HepG2 (cell line): ENCODE measurements at regions not wholly inside any gene's neighbourhood (a gene's known extent, or its start where the extent isn't known, plus 50 kb on each side); places are given as distances from the start of the nearest gene placed in this dataset.

Experiments
- ATF3 ChIP-seq: sonication (generic); formaldehyde crosslinking; IDR thresholded peaks from 2 replicates; pipeline ENCODE4 v1.4.0; 2020; ENCODE audit warnings: missing genetic modification reagents
- DNMT1 ChIP-seq: sonication (generic); formaldehyde crosslinking; IDR thresholded peaks from 2 replicates; pipeline ENCODE4 v1.5.1; 2020; ENCODE audit warnings: mild to moderate bottlenecking, missing genetic modification reagents
- EED ChIP-seq: sonication (generic); formaldehyde crosslinking; IDR thresholded peaks from 2 replicates; pipeline ENCODE4 v1.5.0; 2020; ENCODE audit warnings: mild to moderate bottlenecking, missing genetic modification reagents
- FOXM1 ChIP-seq: sonication (generic); formaldehyde crosslinking; IDR thresholded peaks from 2 replicates; pipeline ENCODE4 v1.5.0; 2020; ENCODE audit warnings: missing genetic modification reagents
- NFRKB ChIP-seq: fragments of 450-650 bp; IDR thresholded peaks from 2 replicates; pipeline ENCODE4 v1.6.1; 2017
- NR2F1 ChIP-seq, 2 experiments: fragments of 450-650 bp in 1 of 2; formaldehyde crosslinking in 1 of 2; IDR thresholded peaks; 2 replicates each; pipeline versions ENCODE4 v1.5.0 to v1.6.1; 2016 to 2020; ENCODE audit warnings: mild to moderate bottlenecking in 1 of 2, missing compliant biosample characterization in 1 of 2, missing genetic modification reagents in 1 of 2, moderate library complexity in 1 of 2
- NR3C1 ChIP-seq: sonication (generic); formaldehyde crosslinking; IDR thresholded peaks from 2 replicates; pipeline ENCODE4 v1.4.0; 2020; ENCODE audit warnings: missing genetic modification reagents
- PHF8 ChIP-seq: sonication (generic); formaldehyde crosslinking; IDR thresholded peaks from 2 replicates; pipeline ENCODE4 v1.5.0; 2020; ENCODE audit warnings: missing genetic modification reagents
- POLR2G ChIP-seq: fragments of 200-400 bp; formaldehyde crosslinking; IDR thresholded peaks from 2 replicates; pipeline ENCODE4 v1.6.1; 2018; ENCODE audit warnings: mild to moderate bottlenecking, low read depth, low read length, moderate library complexity
- TF ChIP-seq, protein P1 (sequence below): sonication (generic); formaldehyde crosslinking; IDR thresholded peaks from 2 replicates; pipeline ENCODE4 v1.4.0; 2020; ENCODE audit warnings: missing genetic modification reagents

DNA sequence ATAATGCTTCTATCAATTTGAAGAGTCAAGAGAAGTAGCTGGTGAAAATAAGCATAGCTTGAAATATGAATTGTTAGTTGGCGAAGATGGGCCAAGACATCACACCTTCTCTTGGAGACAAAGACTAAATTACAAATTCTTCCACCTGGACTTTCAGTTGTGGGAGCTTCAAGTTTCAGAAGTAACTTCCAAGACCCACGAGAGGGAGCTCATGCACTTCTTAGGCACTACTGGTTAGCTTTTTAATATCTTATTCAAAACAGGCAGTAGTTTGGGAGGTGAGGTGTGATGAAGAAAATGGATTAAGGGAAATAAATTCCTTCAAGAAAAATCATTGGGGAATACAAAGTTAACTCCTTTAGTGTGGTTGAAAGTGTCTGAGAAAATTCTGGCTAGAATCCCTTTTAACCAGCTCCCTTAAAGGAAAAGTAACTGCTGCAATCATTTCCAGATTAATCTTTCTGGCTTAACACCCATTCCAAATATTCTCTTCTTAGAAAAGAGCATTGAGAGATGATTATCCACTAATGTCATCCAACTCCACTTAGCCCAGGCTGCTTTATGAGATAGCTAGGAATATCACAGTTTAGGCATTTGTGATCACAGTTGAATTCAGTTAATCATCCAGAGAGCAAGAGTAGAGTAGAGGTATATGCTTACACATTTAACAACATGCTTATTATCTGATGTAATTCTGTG is 139.5 kb upstream of the DMRTA1 start:
- TF ChIP-seq ATF3 (CRISPR knock-in tag) (no peak), DNMT1 (CRISPR knock-in tag) (no peak), NR2F1 (CRISPR knock-in tag; IDR thresholded peaks at IDR 0.05) (no peak), FOXM1 (CRISPR knock-in tag) (no peak), PHF8 (no peak), NFRKB (no peak), NR3C1 (CRISPR knock-in tag) (no peak), EED (no peak), POLR2G (no peak)
- TF ChIP-seq, protein P1, sequence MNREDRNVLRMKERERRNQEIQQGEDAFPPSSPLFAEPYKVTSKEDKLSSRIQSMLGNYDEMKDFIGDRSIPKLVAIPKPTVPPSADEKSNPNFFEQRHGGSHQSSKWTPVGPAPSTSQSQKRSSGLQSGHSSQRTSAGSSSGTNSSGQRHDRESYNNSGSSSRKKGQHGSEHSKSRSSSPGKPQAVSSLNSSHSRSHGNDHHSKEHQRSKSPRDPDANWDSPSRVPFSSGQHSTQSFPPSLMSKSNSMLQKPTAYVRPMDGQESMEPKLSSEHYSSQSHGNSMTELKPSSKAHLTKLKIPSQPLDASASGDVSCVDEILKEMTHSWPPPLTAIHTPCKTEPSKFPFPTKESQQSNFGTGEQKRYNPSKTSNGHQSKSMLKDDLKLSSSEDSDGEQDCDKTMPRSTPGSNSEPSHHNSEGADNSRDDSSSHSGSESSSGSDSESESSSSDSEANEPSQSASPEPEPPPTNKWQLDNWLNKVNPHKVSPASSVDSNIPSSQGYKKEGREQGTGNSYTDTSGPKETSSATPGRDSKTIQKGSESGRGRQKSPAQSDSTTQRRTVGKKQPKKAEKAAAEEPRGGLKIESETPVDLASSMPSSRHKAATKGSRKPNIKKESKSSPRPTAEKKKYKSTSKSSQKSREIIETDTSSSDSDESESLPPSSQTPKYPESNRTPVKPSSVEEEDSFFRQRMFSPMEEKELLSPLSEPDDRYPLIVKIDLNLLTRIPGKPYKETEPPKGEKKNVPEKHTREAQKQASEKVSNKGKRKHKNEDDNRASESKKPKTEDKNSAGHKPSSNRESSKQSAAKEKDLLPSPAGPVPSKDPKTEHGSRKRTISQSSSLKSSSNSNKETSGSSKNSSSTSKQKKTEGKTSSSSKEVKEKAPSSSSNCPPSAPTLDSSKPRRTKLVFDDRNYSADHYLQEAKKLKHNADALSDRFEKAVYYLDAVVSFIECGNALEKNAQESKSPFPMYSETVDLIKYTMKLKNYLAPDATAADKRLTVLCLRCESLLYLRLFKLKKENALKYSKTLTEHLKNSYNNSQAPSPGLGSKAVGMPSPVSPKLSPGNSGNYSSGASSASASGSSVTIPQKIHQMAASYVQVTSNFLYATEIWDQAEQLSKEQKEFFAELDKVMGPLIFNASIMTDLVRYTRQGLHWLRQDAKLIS (CRISPR knock-in tag) = no peak
